GM18868 (cell line): ENCODE measurements at regions not wholly inside any gene's neighbourhood (a gene's known extent, or its start where the extent isn't known, plus 50 kb on each side); places are given as distances from the start of the nearest gene placed in this dataset.

Source experiments
- ATAC-seq: cut with Tn5 transposase; IDR thresholded peaks from one replicate; pipeline ENCODE4 v1.9.1; 2021; ENCODE audit warnings: mild to moderate bottlenecking, moderate library complexity; ENCODE audit not compliant: unreplicated experiment

DNA sequence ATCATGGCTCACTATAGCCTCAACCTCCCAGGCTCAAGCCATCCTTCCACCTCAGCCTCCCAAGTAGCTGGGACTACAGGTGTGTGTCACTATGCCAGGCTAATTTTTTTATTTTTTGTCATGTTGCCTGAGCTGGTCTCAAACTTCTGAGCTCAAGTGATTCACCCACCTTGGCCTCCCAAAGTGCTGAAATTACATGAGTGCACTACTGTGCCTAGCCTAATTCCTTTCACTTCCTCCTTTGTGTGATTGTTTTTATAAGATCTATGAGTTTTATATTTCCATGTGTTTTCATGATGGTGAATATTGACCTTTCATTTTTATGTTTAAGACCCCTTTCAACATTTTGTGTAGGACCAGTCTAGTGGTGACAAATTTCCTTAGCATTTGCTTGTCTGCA, 55.2 kb upstream of the IL12B start:
- ATAC-seq: no peak

DNA sequence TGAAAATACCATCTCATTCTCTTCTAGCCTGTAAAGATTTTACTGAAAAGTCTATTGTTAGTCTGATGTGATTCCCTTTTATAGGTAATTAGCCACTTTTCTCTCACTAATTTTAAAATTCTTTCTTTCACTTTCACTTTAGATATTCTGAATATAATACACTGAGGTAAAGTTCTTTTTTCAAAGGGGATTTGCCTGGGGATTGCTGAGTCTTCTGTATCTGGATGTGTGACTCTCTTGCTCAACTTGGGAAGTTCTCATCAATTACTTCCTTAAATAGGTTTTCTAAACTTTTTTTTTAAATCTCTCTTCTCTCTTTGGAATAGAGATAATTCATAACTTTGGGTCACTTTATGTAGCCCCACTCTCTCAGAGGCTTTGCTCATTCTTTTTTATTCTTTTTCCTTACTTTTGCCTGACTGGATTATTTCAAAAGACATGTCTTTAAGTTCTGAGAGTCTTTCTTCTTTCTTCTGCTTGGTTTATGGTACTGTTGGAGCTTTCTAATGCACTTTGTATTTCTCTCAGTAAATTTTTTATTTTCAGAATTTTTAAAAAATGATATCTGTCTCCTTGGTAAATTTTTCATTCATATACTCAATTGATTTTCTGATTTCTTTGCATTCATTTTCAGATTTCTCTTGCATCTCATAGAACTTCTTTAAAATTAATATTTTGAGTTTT, 55.9 kb upstream of the IL12B start:
- no peak for ATAC-seq

DNA sequence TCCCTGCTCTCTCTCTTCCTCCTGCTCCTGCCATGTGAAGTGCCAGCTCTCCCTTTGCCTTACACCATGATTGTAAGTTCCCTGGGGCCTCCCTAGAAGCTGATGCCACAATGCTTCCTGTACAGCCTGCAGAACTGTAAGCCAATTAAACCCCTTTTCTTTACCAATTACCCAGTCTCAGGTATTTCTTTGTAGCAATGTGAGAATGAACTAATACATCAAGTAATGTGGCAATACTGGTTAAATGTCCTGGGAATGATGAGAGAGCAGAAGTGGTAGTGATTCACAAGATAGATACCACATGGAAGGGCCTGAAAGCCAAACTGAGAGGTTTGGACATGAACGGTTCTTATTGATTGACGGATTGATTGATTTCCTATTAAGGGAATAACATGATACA, 62.6 kb upstream of the IL12B start:
- ATAC-seq: no peak

DNA sequence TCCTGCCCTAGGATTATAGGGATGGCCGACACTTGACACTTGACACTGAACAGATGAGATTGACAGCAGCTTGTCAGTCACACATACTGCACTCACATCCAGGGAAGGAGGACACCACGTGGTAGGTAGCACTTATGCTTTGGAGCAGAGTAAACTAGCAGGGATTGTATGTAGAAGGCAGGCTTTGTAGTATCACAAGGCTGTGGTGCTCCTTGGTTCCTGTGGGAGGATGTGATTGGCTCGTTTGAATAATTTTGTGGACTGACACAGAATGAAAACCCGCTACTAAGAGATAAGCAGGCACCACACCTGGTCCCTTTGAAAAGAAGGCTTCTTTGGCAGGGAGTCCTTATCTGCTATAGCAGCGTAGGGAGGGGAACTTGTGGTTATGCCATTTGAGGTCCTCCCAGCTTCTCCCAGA, 63.6 kb upstream of the IL12B start:
- ATAC-seq: no peak

DNA sequence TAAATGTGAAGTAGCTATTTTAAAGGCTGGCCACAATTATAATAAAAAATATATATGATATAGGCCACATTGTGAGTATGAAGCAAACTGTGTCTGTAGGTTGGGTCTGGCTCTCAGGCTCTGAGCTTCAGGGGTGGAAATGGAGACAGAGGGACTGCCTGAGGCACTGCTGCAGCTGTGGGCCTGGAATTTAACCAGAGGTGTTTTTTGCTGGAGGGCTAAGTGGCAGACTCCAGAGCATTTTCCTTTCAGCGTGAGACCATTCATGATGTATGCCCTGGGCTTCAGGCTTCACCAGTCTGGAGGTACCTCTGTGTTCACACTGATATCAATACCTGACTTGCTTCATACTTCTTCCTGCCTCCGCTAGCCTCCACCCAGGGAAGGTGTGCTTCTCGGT, 64.9 kb upstream of the IL12B start:
- no peak for ATAC-seq

DNA sequence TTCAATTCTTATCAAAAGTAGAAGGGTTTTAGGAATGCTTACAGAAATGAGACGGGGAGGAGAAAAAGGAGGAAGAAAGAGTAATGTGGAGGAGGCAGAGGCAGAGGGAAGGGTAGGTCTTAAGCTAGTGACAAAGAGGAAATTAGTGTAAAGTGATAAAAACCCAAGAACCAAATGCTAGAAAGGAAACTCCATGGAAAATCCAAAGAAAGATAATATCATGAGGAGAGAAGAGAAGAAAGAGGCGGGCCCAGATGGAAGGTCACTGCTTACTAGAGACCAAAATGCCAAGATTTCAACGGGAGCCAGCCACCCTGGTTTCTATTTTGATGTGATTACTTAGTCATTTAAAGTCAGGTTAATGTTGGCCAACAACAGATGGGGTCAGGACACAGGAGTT, 68.6 kb upstream of the IL12B start:
- no peak for ATAC-seq

DNA sequence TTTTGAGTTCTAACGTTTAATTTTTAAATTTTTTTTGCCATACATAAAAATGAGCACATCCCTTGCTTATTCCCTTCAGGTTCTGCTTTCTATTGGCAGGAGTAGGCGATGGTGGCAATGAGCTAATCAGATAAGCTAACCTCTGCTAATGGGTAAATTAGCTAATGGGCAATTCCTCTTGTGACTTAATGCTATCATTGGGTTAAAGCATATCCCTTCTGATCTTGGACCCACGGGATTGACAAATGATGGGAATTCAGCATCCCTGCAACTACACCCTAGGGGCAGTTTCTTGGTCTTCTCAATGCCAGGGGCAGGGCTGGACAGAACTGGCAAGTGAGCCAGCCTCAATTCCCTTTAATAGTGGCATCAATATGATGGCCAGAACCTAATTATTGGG, 70.2 kb upstream of the IL12B start:
- ATAC-seq: no peak

DNA sequence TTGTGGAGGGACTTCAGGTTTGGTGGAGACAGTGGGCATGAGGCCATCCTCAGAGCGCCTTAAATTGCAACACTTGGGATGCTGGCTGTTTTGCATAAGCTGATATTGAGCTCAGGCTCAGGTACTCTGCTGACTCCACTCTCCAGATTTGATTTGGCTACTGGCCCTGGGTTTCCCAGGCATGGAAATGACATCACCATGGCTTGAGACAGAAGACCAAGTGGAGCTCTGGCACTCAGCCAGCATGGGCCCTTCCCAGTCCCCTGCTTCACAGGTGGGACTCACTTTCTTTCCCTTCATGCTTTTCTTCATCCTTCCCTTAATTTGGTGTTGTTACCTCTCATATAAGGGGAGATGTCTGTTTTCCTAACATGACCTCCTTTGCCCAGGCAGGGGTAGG, 72.0 kb upstream of the IL12B start:
- no peak for ATAC-seq

DNA sequence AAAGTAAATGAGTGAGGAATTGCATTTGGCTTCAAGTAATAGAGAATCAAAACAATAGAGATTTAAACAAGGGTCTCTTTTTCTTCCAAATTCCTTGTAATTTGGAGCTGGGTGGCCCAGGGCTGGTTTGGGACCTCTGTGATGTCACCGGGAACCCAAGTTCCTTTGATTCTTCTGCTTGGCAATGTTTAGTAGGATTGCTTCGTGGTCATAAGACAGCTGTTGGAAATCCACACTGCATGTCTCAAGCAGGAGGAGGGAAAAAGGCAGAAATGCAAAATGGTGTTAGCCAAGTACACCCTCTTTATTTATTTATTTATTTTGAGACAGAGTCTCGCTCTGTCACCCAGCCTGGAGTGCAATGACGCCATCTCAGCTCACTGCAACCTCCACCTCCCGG, 72.6 kb upstream of the IL12B start:
- no peak for ATAC-seq

DNA sequence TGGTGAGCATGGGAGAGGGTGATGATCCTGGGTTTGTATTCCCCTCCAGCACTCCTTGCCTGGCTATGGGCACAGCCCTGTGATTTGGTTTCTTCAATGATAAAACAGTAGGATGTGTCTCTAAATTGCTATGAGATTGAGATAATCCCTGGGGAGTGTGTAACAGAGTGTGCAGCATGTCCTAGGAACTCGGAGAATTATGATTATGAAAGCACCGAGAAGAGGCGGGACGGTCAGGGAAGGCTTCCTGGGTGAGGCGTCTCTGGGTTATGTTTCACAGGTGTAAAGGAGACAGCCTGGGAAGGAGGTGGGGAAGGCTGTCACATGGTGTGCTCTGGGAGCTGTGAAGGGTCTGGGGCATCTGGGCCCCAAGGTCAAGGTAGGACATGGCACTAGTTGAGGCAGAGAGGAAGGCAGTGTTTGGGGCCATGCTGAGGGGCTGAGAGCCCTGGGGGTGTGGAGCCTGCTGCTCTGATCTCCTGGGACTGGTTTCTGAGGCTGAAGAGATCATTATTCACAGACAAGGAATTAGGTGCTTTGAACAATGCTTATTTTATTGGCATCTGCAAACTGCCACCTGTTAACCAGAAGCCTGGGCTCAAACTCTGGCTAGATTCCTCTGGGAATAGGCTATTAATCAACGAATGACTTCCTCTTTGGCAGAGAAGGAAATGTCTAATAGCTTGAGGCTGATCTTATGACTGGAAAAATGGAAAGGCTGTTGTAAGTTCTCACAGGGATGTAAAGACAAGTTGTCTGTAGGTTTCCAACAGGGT, 73.8 kb upstream of the IL12B start:
- no peak for ATAC-seq

DNA sequence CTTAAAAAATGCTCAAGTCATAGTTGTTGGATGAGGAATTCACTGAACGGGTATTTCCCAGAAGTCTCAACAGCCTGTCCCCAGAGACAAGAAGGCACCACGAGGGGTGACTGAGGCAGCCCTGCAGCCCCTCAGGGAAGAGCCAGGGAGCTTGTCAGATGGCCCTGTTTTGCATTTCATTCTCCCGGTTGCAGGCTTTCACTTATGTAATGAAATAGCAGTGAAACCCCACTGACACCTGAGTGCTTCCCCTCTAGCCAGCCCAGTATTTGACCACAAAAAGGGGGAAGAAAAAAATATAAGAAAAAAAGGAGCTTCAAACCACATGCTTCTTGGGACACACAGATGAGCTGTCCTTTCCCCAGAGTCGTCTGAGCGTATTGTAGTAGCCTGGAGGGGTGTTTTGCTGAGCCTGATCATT, 75.3 kb upstream of the IL12B start:
- ATAC-seq: peak; percentile 81

DNA sequence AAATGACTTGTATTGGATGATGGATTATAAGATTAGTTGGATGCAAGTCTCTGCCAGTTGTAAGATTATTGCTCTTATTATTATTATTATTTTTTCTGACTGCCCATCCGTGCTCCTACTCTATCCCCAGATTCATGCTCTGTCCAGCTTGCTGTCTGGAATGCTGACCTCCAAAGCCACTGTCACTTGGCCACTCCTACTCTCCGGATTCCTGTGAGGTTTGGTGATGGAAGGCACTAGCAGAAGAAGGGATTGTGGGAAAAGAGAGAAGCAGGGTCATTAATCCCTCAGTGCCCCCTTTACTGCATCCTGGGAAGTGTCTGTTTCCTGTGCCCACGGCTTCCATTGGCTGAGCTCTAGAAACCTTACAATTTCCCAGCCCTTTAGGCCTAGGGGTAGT, 76.3 kb upstream of the IL12B start:
- ATAC-seq: no peak

DNA sequence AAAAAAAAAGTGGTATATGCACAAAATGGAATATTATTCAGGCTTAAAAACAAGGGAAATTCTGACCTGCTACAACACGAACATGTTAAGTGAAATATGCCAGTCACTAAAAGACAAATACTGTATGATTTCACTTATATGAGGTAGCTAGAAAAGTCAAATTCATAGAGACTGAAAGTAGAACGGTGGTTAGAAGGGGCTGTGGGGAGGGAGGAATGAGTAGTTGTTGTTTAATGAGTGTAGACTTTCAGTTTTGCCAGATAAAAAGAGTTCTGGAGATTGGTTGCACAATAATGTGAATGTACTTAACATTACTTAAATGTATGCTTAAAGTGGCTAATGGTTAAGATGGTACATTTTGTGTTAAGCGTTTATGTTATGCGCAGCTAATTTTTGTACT, 79.5 kb upstream of the IL12B start:
- ATAC-seq: peak; percentile 63

DNA sequence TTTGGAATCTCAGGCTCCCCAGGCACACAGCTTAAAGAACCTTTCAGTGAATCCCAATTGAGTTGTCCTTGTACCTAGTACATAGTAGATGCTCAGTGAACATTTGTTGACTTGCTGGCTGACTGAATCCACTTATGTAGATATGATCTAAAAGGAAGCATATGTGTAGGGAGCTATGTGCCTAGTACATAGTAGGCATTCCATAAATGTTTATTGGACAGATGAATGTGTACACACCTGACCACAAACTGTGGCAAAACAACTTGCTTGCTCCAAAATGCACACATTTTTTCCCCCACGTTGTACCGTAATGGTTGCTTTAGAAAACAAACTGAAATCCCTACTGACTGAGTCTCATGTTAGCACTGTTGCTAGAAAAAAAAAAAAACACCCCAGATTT, 80.2 kb upstream of the IL12B start:
- no peak for ATAC-seq

DNA sequence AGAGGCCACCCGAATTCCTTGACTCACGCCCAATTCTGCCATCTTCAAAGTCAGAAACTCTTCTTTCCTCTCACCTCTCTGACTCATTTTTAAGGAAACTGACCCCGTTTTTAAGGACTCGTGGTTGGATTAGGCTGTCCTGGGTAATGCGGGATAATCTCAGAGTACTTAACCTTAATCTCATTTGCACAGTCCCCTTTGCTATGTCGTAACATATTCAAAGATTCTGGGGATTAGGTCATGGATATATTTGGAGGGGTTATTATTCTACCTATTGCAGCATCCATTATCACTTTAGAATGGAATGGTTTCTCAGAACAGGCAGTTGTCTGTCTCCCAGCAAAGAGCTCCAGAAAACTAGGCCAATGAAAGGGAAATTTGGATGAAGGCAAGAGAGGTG, 80.8 kb upstream of the IL12B start:
- ATAC-seq: no peak

DNA sequence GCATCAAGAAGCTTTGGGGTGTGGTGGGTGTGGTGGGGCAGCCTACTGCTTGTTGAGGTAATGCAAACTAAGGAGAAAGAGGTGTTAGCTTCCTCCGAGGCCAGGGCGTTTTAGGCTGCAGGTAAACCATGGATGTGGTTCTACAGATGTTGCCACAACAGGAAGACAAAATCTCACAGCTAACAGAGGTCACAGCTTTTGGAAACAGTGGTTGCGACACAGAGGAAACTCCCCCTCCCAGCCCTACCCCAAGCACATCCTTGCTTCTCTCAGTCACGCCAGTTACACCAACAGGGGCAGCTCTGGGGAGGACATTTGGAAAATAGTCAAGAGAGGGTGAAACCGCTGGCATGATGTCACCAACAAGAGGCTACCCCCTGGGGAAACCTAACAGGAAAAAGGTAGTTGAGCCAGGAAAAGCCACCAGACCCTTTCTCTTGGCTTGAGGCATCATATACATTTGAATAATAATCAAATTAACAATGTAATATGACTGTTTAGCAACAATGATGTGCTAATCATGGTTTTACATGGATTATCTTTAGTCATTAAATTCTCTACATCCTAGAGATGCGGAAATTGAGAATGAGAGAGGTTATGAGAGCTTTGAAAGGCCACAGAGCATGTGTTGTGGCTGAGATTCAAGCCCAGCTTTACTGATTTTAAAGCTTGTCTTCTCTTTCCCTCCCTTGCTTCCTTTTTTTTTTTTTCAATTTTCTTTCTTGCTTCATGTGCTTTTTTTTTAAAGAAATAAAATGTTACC, 82.2 kb upstream of the IL12B start:
- ATAC-seq: peak; percentile 58

DNA sequence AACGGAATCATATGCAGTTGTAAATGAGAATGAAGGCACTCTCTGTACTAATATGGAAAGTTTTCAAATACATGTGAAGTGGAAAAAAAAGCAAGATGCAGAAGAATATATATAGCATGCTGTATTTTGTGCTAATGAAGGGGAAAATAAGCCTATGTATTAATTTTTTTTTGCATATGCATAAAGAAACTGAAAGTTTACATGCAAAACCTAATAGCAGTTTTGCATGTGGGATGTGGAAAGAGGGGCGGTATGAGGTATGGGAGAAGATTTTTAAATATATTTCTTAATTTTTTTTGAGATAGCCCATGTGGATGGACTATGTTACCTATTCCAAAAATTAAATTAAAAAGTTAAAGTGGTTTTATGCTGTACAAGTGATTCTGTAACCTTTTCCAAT, 83.7 kb upstream of the IL12B start:
- no peak for ATAC-seq

DNA sequence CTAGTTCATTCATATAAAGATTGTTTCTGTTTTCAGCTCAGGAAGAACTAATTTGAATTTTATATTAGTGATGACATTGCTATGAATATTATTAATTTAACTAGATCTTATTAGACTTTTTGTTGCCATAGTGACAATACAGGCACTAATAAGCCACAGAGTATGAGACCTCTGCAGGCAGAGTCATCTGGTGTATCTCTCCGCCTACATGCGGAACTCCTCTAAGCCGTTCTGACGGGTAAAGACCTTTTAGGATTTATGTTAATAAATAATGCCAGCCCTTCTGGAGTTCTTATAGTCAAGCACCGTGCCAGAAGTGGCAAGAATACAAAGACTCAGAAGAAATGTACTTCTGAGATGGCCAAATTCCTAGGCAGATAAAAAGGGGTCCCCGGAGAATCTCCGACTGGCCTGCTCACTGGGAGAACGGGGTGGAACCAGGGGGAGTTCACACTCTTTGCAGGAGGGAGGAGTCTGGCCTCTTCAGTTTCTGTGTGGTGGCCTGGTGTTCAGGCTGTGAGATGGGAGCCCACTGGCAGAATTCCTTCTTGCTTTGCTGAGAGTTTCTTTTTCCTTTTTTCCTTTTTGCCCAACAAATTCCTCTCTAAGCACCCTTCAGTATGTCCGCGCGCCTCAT, 85.1 kb upstream of the IL12B start:
- ATAC-seq: no peak

DNA sequence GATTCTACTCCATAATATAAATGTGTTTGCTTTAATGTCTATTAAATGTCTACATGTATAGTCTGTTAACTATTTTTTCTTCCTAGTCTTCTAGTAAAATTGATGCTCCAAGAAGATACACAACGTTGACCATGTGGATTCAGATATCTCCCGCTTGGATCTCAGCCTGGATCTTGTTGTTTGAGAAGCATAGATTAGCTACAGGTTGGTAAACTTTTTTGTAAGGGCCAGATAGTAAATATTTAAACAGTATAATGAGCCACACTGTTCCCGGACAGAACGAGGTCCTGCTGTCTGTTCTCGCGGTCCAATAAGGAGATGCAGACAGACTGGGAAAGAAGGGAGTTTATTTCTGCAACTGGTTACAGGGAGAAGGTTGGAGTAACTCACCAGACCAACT, 86.2 kb upstream of the IL12B start:
- ATAC-seq: no peak

DNA sequence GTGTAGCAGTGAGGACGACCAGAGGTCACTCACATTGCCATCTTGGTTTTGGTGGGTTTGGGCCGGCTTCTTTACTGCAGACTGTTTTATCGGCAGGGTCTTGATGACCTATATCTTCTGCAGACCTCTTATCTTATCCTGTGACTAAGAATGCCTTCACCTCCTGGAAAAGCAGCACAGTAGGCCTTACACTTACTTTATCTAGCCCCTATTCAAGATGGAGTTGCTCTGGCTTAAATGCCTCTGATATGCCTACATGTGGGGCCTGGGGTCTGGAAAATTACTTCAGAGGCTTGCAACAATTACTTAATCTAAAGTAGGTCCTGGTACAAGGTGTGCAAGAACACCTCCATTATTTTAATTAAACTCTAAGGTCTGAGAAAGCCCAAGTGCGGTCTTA, 86.9 kb upstream of the IL12B start:
- no peak for ATAC-seq

DNA sequence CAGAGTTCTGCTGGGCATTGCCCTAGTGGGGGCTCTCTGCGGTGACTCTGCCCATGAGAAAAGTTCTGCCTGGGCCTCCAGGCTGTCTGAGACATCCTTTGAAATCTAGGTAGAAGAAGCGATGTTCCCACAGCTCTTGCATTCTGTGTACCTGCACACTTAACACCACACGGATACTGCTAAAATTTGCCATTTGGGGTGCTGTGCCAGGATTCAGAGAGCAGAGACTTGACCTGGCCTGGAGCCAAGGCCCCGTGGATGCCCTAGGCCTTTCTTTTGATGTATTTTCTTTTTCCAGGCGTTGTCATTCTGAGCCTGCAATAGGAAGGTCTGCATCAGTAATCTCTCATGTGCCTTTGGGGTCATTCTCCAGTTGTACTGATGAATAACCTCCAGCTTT, 89.3 kb upstream of the IL12B start:
- ATAC-seq: no peak

DNA sequence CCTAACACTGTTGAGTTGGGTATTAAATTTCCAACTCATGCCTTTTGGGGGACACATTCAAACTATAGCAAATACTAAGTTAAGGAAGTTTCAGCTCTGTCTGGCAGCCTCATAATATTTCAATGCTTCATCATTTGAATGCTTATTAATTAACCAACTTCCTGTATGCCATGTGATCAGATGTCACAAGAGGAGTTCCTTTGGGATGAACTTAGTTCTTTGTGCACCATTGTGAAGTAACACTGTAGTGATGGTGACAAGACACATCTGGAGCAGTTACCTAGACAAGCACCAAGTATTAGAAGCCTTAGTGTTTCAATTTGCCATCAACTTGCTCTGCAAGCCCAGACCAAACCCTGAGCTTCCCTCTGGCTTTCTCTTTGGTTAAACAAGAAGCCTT, 90.7 kb upstream of the IL12B start:
- ATAC-seq: no peak
